ENCODE measurements at regions not wholly inside any gene's neighbourhood (a gene's known extent, or its start where the extent isn't known, plus 50 kb on each side); places are given as distances from the start of the nearest gene placed in this dataset.

GRCh38 chr2:74079522-74080341 lies 68.0 kb downstream of the BOLA3 start:
- Mint-ChIP-seq H3K9me3 (no peaks in the 10 kb centered on the region), H3K27ac (no peak overlapping the region), H3K27me3 (no peaks in the 10 kb centered on the region), H3K4me3 (no peak overlapping the region), H3K4me1 (peaks cover 13% of the 10 kb centered on the region)
- DNase-seq (no peak), ATAC-seq (no peak)

DNA sequence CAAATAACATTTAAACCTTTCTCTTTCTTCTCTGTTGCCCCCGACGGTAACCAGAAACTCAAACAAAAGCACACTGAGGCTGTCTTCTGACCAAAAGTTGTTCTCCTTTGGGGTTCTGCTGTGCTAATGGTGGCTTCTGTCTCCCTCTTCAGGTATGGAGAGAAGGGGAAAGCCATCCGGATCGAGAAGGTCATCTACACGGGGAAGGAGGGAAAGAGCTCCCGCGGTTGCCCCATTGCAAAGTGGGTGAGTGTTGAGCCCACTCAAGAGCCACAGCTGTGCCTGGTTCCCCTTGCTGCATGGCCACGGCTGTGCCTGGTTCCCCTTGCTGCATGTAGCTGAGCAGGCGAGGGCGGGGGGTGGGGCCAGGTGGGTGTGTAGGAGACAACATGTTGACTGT lies 67.4 kb downstream of the BOLA3 start:
- Mint-ChIP-seq H3K4me1 (peaks cover 11% of the 10 kb centered on the region), H3K27ac (no peak overlapping the region), H3K4me3 (no peak overlapping the region), H3K9me3 (no peaks in the 10 kb centered on the region), H3K27me3 (no peaks in the 10 kb centered on the region)
- DNase-seq (no peak), ATAC-seq (no peak)

GRCh38 chr2:74081030-74081762 lies 66.5 kb downstream of the BOLA3 start:
- DNase-seq: no peak
- no peak overlapping the region for H3K4me3 Mint-ChIP-seq
- H3K9me3 Mint-ChIP-seq: no peaks in the 10 kb centered on the region
- H3K27ac Mint-ChIP-seq: peak overlapping the region in 1 of 2 donors; percentile 72
- ATAC-seq: no peak
- H3K4me1 Mint-ChIP-seq: peaks cover 6% of the 10 kb centered on the region
- no peaks in the 10 kb centered on the region for H3K27me3 Mint-ChIP-seq

DNA sequence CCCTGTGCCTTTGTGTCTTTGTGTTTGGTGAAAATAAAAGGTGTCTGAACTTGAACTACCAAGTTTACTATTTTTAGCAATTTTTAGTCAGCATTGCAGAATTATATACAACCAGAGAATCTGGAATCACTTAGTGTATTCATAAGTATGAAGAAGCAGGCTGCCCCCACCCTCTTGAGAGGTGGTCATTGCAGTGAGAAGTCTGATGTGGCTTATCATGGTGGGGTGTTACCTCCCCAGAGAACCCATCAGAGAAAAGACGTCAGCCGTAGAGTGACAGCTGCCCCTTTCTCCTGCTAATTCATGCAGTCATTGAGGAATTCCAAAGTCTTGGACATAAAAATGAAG lies 66.0 kb downstream of the BOLA3 start:
- Mint-ChIP-seq H3K9me3 (no peaks in the 10 kb centered on the region), H3K4me3 (no peak overlapping the region), H3K27ac (peak overlapping the region; percentile 7 to 45), H3K4me1 (peaks cover 6% of the 10 kb centered on the region), H3K27me3 (no peaks in the 10 kb centered on the region)
- no peak for DNase-seq
- no peak for ATAC-seq

GRCh38 chr2:74083750-74084149 lies 64.0 kb downstream of the BOLA3 start:
- no peak for DNase-seq
- H3K4me3 Mint-ChIP-seq: no peak overlapping the region
- no peaks in the 10 kb centered on the region for H3K27me3 Mint-ChIP-seq
- ATAC-seq: no peak
- peaks cover 6% of the 10 kb centered on the region for H3K4me1 Mint-ChIP-seq
- no peak overlapping the region for H3K27ac Mint-ChIP-seq
- no peaks in the 10 kb centered on the region for H3K9me3 Mint-ChIP-seq
